Fibroblast of mammary gland (primary cell): ENCODE measurements at regions not wholly inside any gene's neighbourhood (a gene's known extent, or its start where the extent isn't known, plus 50 kb on each side); places are given as distances from the start of the nearest gene placed in this dataset.
"Not testable (repeated sequence)": the region's sequence is repeated elsewhere in the genome, so short reads cannot be mapped to it uniquely, and the experiment has no call there.

ENCODE experiments used
- DNase-seq: peaks from one replicate; pipeline ENCODE4 v3.0.0-alpha.2; 2010; ENCODE audit warnings: low read depth
- H3K4me3 ChIP-seq: 2 replicates; pipeline ENCODE4 v1.5.1; 2011; ENCODE audit warnings: low read depth, mild to moderate bottlenecking, low read length, moderate library complexity; ENCODE audit not compliant: control insufficient read depth
- CTCF ChIP-seq: conservative IDR thresholded peaks from 2 replicates; pipeline ENCODE4 v1.5.1; 2011; ENCODE audit warnings: low read depth, low read length, inconsistent platforms; ENCODE audit not compliant: control insufficient read depth, insufficient read depth

- not testable (repeated sequence) for H3K4me3 ChIP-seq, DNase-seq
Measured at GRCh38 chr15:20473465-20473864, 68.1 kb downstream of the GOLGA6L6 start.

GRCh38 chr15:20472983-20473382 lies 68.6 kb downstream of the GOLGA6L6 start:
- H3K4me3 ChIP-seq, DNase-seq: not testable (repeated sequence)

GRCh38 chr15:20470810-20471209 lies 70.8 kb downstream of the GOLGA6L6 start:
- DNase-seq, H3K4me3 ChIP-seq: not testable (repeated sequence)

- H3K4me3 ChIP-seq, DNase-seq: not testable (repeated sequence)
Measured at GRCh38 chr15:20441138-20441537, 100.5 kb downstream of the GOLGA6L6 start.

GRCh38 chr15:20440390-20440789 lies 101.2 kb downstream of the GOLGA6L6 start:
- H3K4me3 ChIP-seq, result not testable (repeated sequence)

GRCh38 chr15:20439111-20439510 lies 102.5 kb downstream of the GOLGA6L6 start:
- not testable (repeated sequence) for DNase-seq, H3K4me3 ChIP-seq

More at GRCh38 chr15:20440390-20440789, 101.2 kb downstream of the GOLGA6L6 start:
- DNase-seq, result not testable (repeated sequence)

- H3K4me3 ChIP-seq, DNase-seq: not testable (repeated sequence)
Measured at GRCh38 chr15:20438255-20438654, 103.3 kb downstream of the GOLGA6L6 start.

- not testable (repeated sequence) for DNase-seq, H3K4me3 ChIP-seq
Measured at GRCh38 chr15:20433468-20433867, 108.1 kb downstream of the GOLGA6L6 start.

GRCh38 chr15:20430495-20430894 lies 111.1 kb downstream of the GOLGA6L6 start:
- not testable (repeated sequence) for H3K4me3 ChIP-seq, DNase-seq

GRCh38 chr15:20420710-20421109 lies 120.9 kb downstream of the GOLGA6L6 start:
- not testable (repeated sequence) for DNase-seq, H3K4me3 ChIP-seq

GRCh38 chr15:20416618-20417017 lies 125.0 kb downstream of the GOLGA6L6 start:
- not testable (repeated sequence) for DNase-seq, H3K4me3 ChIP-seq

- H3K4me3 ChIP-seq, DNase-seq: not testable (repeated sequence)
Measured at GRCh38 chr15:20409667-20410198, 131.9 kb downstream of the GOLGA6L6 start.

GRCh38 chr15:20409247-20409646 lies 132.4 kb downstream of the GOLGA6L6 start:
- no peak for DNase-seq
- no peak for TF ChIP-seq CTCF
- no peak overlapping the region for H3K4me3 ChIP-seq

GRCh38 chr15:20407553-20407952 lies 134.0 kb downstream of the GOLGA6L6 start:
- H3K4me3 ChIP-seq, result no peak overlapping the region

GRCh38 chr15:20404571-20404970 lies 137.0 kb downstream of the GOLGA6L6 start:
- not testable (repeated sequence) for DNase-seq, H3K4me3 ChIP-seq

More at GRCh38 chr15:20407553-20407952, 134.0 kb downstream of the GOLGA6L6 start:
- no peak for DNase-seq
- TF ChIP-seq CTCF, result no peak

- DNase-seq, result not testable (repeated sequence)
Measured at GRCh38 chr15:20402586-20402985, 139.0 kb downstream of the GOLGA6L6 start.

GRCh38 chr15:20401058-20401457 lies 140.5 kb downstream of the GOLGA6L6 start:
- DNase-seq, H3K4me3 ChIP-seq: not testable (repeated sequence)

More at GRCh38 chr15:20402586-20402985, 139.0 kb downstream of the GOLGA6L6 start:
- H3K4me3 ChIP-seq, result not testable (repeated sequence)
